WERI-Rb-1 (cell line): ENCODE measurements at regions not wholly inside any gene's neighbourhood (a gene's known extent, or its start where the extent isn't known, plus 50 kb on each side); places are given as distances from the start of the nearest gene placed in this dataset.

ENCODE experiments used
- DNase-seq: peaks from one replicate; pipeline ENCODE4 v3.0.0-alpha.2; 2020
- H3K27ac ChIP-seq: fragments of 250-450 bp; sonication (Bioruptor Pico); 2 replicates; pipeline ENCODE4 v1.5.1; 2020; ENCODE audit warnings: mild to moderate bottlenecking, moderate library complexity
- H3K27me3 ChIP-seq: fragments of 250-450 bp; sonication (Bioruptor Pico); 2 replicates; pipeline ENCODE4 v1.5.1; 2021; ENCODE audit warnings: mild to moderate bottlenecking, low read depth, moderate library complexity; ENCODE audit not compliant: insufficient read depth, severe bottlenecking
- H3K36me3 ChIP-seq: fragments of 250-450 bp; sonication (Bioruptor Pico); 2 replicates; pipeline ENCODE4 v1.5.1; 2020; ENCODE audit warnings: mild to moderate bottlenecking, moderate library complexity
- H3K4me3 ChIP-seq: 2 replicates; pipeline ENCODE4 v1.5.1; 2011; ENCODE audit warnings: low read depth, mild to moderate bottlenecking, control low read depth, low read length
- H3K9me3 ChIP-seq: fragments of 250-450 bp; sonication (Bioruptor Pico); 2 replicates; pipeline ENCODE4 v1.5.1; 2021; ENCODE audit warnings: mild to moderate bottlenecking, moderate library complexity; ENCODE audit not compliant: severe bottlenecking
- TF ChIP-seq, protein P1 (sequence below): IDR thresholded peaks from 2 replicates; pipeline ENCODE4 v1.5.1; 2011; ENCODE audit warnings: low read depth, mild to moderate bottlenecking, control low read depth, inconsistent platforms, low read length

DNA sequence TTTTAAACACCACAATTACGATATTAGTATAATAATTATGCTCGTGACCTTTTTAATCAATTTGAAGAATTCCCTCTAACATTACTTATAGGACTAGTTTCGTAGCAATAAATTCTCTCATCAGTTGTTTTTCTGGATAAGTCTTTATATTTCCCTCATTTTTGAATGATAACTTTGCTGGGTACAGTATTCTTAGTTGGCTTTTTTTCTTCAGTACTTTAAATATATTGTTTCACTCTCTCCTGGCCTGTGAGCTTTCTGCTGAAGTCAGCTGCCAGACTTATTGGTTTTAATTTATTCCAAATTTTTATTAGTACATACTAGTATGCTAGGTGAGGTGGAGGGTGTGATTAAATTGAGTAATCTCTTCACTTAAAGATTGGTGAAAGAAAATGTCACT is 123.8 kb upstream of the CNTNAP5 start:
- no peaks in the 10 kb centered on the region for H3K36me3 ChIP-seq
- no peaks in the 10 kb centered on the region for H3K27me3 ChIP-seq
- no peaks in the 10 kb centered on the region for H3K9me3 ChIP-seq
- no peak overlapping the region for H3K4me3 ChIP-seq
- H3K27ac ChIP-seq: no peak overlapping the region
- no peak for DNase-seq
- TF ChIP-seq, protein P1, sequence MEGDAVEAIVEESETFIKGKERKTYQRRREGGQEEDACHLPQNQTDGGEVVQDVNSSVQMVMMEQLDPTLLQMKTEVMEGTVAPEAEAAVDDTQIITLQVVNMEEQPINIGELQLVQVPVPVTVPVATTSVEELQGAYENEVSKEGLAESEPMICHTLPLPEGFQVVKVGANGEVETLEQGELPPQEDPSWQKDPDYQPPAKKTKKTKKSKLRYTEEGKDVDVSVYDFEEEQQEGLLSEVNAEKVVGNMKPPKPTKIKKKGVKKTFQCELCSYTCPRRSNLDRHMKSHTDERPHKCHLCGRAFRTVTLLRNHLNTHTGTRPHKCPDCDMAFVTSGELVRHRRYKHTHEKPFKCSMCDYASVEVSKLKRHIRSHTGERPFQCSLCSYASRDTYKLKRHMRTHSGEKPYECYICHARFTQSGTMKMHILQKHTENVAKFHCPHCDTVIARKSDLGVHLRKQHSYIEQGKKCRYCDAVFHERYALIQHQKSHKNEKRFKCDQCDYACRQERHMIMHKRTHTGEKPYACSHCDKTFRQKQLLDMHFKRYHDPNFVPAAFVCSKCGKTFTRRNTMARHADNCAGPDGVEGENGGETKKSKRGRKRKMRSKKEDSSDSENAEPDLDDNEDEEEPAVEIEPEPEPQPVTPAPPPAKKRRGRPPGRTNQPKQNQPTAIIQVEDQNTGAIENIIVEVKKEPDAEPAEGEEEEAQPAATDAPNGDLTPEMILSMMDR: no peak

DNA sequence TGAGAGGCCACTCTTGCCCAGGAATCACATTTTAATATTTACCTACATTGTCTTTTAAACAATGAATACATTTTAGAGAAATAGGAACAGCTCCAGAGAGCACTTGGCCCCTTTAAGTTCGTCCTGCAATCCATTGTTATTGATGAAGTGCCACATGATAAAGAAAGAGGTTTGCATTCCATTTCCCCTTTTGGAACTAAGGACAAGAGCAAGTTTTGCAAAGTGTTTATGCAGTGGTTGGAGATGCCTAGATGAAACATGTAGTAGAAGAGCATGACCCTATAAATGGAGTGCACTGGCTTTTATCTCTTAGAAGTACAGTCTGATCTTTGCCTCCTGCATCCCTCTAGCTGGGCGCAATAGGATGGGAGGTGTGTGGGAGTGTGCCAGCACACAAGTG is 118.7 kb upstream of the CNTNAP5 start:
- H3K4me3 ChIP-seq: no peak overlapping the region
- no peak overlapping the region for H3K27ac ChIP-seq
- H3K36me3 ChIP-seq: no peaks in the 10 kb centered on the region
- TF ChIP-seq, protein P1: no peak
- H3K27me3 ChIP-seq: no peaks in the 10 kb centered on the region
- DNase-seq: no peak
- H3K9me3 ChIP-seq: no peaks in the 10 kb centered on the region

DNA sequence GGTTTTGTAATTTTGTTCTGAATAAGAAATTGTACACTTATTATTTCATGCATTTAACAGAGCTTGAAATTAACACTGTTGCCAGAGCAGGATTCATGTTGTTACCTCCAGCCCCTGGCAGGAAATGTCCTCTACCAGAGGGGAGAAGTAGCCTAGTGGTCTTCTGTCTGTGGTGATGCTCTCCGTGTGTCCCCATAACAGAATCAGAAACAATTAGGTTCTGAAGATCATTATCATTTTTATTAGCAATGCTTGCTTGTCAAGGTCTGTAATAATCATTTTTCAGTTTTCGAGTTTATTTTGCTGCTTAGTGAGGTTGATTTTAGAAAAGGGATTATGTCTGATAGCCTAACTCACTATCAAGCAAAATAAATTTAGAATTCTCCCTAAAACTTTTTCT is 116.6 kb upstream of the CNTNAP5 start:
- Histone ChIP-seq H3K36me3 (no peaks in the 10 kb centered on the region), H3K27ac (no peak overlapping the region), H3K9me3 (no peaks in the 10 kb centered on the region), H3K4me3 (no peak overlapping the region), H3K27me3 (no peaks in the 10 kb centered on the region)
- TF ChIP-seq, protein P1: no peak
- DNase-seq: no peak

DNA sequence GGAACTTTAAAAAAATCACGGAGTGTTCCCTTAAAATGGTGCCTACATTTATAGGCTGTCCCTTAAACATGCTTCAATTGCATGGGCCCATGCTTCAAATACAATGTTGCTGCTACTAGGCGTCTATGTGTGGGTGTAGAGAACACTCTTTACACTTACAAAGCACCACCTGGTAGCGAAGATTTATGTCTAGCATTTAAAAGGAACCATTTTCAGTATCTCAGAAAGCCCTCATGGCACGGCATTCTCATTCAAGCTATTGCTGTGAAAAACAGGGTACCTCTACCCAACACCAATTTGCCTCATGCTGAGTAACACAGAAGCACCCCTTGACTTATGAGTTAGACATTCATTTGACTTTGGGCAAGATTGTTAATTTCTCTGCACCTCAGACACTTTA is 112.9 kb upstream of the CNTNAP5 start:
- H3K4me3 ChIP-seq: no peak overlapping the region
- TF ChIP-seq, protein P1: no peak
- no peak overlapping the region for H3K27ac ChIP-seq
- no peaks in the 10 kb centered on the region for H3K27me3 ChIP-seq
- no peaks in the 10 kb centered on the region for H3K36me3 ChIP-seq
- no peak for DNase-seq
- H3K9me3 ChIP-seq: no peaks in the 10 kb centered on the region

DNA sequence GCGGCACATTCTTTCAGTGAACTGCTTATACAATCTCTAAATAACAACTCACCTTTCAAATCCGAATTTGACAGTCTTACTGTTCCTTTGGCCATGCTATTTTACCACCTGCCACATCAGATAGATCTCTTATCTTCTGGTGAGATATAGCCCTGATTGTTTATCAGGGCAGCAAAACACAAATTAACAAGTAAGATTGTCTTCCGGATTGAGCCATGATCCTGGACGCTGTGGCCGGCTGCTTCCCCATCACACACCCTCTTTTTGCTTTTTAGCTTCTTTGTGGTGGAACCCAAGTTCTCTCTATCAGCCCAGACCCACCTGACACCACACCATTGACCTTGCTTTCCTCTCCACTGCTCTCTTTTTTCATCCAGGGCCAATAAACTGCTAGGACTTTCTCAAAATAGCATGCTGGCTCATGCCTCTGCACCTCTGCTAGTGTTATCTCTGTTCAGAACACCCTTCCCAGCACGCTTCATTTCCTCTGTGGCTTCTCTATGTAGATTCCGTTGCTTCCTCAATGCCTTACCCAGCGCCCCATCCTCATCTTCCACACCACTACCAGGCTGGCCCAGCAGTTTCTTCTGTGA is 111.8 kb upstream of the CNTNAP5 start:
- no peak for DNase-seq
- Histone ChIP-seq H3K9me3 (no peaks in the 10 kb centered on the region), H3K27me3 (no peaks in the 10 kb centered on the region), H3K27ac (no peak overlapping the region), H3K4me3 (no peak overlapping the region), H3K36me3 (no peaks in the 10 kb centered on the region)
- TF ChIP-seq, protein P1: no peak

DNA sequence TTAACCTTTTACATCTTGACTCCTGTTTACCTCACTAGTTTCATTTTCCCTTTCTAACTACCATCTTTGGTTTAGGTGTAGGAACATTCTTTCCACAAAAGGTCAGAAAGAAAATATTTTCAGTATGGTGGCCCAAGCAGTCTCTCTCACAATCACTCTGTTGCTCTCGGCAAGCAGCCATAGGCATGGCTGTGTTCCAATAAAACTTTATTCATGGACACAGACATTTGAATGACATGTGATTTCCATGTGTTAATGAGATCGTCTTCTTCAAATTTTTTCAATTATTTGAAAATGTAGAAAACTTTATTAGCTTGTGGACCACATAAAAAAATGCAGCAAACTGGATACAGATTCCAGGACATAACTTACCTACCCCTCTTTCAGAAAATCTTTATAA is 109.7 kb upstream of the CNTNAP5 start:
- TF ChIP-seq, protein P1: no peak
- DNase-seq: no peak
- no peaks in the 10 kb centered on the region for H3K9me3 ChIP-seq
- H3K36me3 ChIP-seq: no peaks in the 10 kb centered on the region
- no peak overlapping the region for H3K27ac ChIP-seq
- H3K27me3 ChIP-seq: no peaks in the 10 kb centered on the region
- H3K4me3 ChIP-seq: no peak overlapping the region
